ENCODE measurements at regions not wholly inside any gene's neighbourhood (a gene's known extent, or its start where the extent isn't known, plus 50 kb on each side); places are given as distances from the start of the nearest gene placed in this dataset.

GRCh38 chr19:30284209-30284608, 88.0 kb upstream of the ZNF536 start:
- TF ChIP-seq POLR2AphosphoS5 (IDR thresholded peaks at IDR 0.05) (no peak), CTCF (IDR thresholded peaks at IDR 0.05) (no peak), POLR2A (IDR thresholded peaks at IDR 0.05) (no peak)
- no peaks in the 10 kb centered on the region for H3K27me3 ChIP-seq
- H3K4me3 ChIP-seq, result no peak overlapping the region

GRCh38 chr19:30284885-30285284, 87.3 kb upstream of the ZNF536 start:
- no peak overlapping the region for H3K4me3 ChIP-seq
- H3K9me3 ChIP-seq, result no peaks in the 10 kb centered on the region
- TF ChIP-seq EP300 (IDR thresholded peaks at IDR 0.05), result no peak
- no peak for TF ChIP-seq POLR2AphosphoS5 (IDR thresholded peaks at IDR 0.05)
- TF ChIP-seq CTCF (IDR thresholded peaks at IDR 0.05), result no peak
- no peak for TF ChIP-seq POLR2A (IDR thresholded peaks at IDR 0.05)
- no peak overlapping the region for H3K27ac ChIP-seq
- DNase-seq (no peak), ATAC-seq (ENCODE audit: low FRiP score in 2 of 2) (no peak)
- WGBS, 2 donors, result 72% methylated on average over 3 of the region's 3 CpGs
- H3K27me3 ChIP-seq, result no peaks in the 10 kb centered on the region
- H3K36me3 ChIP-seq, result no peaks in the 10 kb centered on the region
- no peaks in the 10 kb centered on the region for H3K4me1 ChIP-seq

More at GRCh38 chr19:30284209-30284608, 88.0 kb upstream of the ZNF536 start:
- 89 to 100% methylated on average over 2 to 6 of the region's 6 CpGs for WGBS, 2 donors
- H3K27ac ChIP-seq, result no peak overlapping the region
- no peaks in the 10 kb centered on the region for H3K9me3 ChIP-seq
- H3K4me1 ChIP-seq, result no peaks in the 10 kb centered on the region
- ATAC-seq (ENCODE audit: low FRiP score in 2 of 2) (no peak), DNase-seq (no peak)
- no peaks in the 10 kb centered on the region for H3K36me3 ChIP-seq

GRCh38 chr19:30286378-30286777, 85.8 kb upstream of the ZNF536 start:
- 78 to 80% methylated on average over 3 of the region's 3 CpGs for WGBS, 2 donors
- ATAC-seq (ENCODE audit: low FRiP score in 2 of 2), result no peak
- TF ChIP-seq POLR2A (IDR thresholded peaks at IDR 0.05) (no peak), CTCF (IDR thresholded peaks at IDR 0.05) (no peak), EP300 (IDR thresholded peaks at IDR 0.05) (no peak), POLR2AphosphoS5 (IDR thresholded peaks at IDR 0.05) (no peak)
- H3K36me3 ChIP-seq, result no peaks in the 10 kb centered on the region
- H3K27ac ChIP-seq, result no peak overlapping the region
- H3K4me1 ChIP-seq, result no peaks in the 10 kb centered on the region
- no peaks in the 10 kb centered on the region for H3K9me3 ChIP-seq
- no peak overlapping the region for H3K4me3 ChIP-seq
- DNase-seq, result no peak
- no peaks in the 10 kb centered on the region for H3K27me3 ChIP-seq

- Histone ChIP-seq H3K36me3 (no peaks in the 10 kb centered on the region), H3K27me3 (no peaks in the 10 kb centered on the region), H3K9me3 (no peaks in the 10 kb centered on the region), H3K4me3 (no peak overlapping the region), H3K4me1 (no peaks in the 10 kb centered on the region), H3K27ac (no peak overlapping the region)
- TF ChIP-seq POLR2AphosphoS5 (IDR thresholded peaks at IDR 0.05) (no peak), EP300 (IDR thresholded peaks at IDR 0.05) (no peak), CTCF (IDR thresholded peaks at IDR 0.05) (no peak)
- DNase-seq, result no peak
- WGBS, 2 donors, result 92 to 95% methylated on average over 2 of the region's 2 CpGs
- no peak for ATAC-seq (ENCODE audit: low FRiP score in 2 of 2)
These were observed 84.9 kb upstream of the ZNF536 start for GRCh38 chr19:30287259-30287658.

- TF ChIP-seq POLR2AphosphoS5 (IDR thresholded peaks at IDR 0.05), result no peak
- TF ChIP-seq EP300 (IDR thresholded peaks at IDR 0.05), result no peak
- TF ChIP-seq POLR2A (IDR thresholded peaks at IDR 0.05), result no peak
- no peak for TF ChIP-seq CTCF (IDR thresholded peaks at IDR 0.05)
- Histone ChIP-seq H3K4me3 (no peak overlapping the region), H3K4me1 (no peaks in the 10 kb centered on the region), H3K36me3 (no peaks in the 10 kb centered on the region), H3K27ac (no peak overlapping the region), H3K9me3 (no peaks in the 10 kb centered on the region), H3K27me3 (no peaks in the 10 kb centered on the region)
- DNase-seq (no peak), ATAC-seq (ENCODE audit: low FRiP score in 2 of 2) (no peak)
- 80 to 81% methylated on average over 5 of the region's 5 CpGs for WGBS, 2 donors
These were observed 84.2 kb upstream of the ZNF536 start for GRCh38 chr19:30287973-30288372.

All from upper lobe of left lung (tissue), 6 donors.